Right atrium auricular region (tissue), 2 donors: ENCODE measurements at regions not wholly inside any gene's neighbourhood (a gene's known extent, or its start where the extent isn't known, plus 50 kb on each side); places are given as distances from the start of the nearest gene placed in this dataset.

Source experiments
- DNase-seq: peaks from one replicate; pipeline ENCODE4 v3.0.0-alpha.2; 2019; ENCODE audit warnings: low spot score
- H3K27ac ChIP-seq, 2 donors: fragments of 200-600 bp; sonication (generic); 1 replicate in 1 of 2; 2 replicates in 1 of 2; pipeline ENCODE4 v1.5.1; 2016 to 2019
- H3K27me3 ChIP-seq, 2 donors: fragments of 200-600 bp; sonication (generic); one replicate each; pipeline versions ENCODE4 v1.5.1 to v1.6.0; 2017 to 2019
- H3K36me3 ChIP-seq: fragments of 200-600 bp; sonication (generic); one replicate; pipeline ENCODE4 v1.5.1; 2016
- H3K4me1 ChIP-seq, 2 donors: fragments of 200-600 bp; sonication (generic); one replicate each; pipeline versions ENCODE4 v1.5.1 to v1.6.0; 2017 to 2019
- H3K4me3 ChIP-seq, 2 donors: fragments of 200-600 bp; sonication (generic); 1 replicate in 1 of 2; 2 replicates in 1 of 2; pipeline ENCODE4 v1.5.1; 2017 to 2019; ENCODE audit warnings: mild to moderate bottlenecking in 1 of 2, moderate library complexity in 1 of 2
- H3K9me3 ChIP-seq, 2 donors: fragments of 200-600 bp; sonication (generic); one replicate each; pipeline ENCODE4 v1.5.1; 2019
- CTCF ChIP-seq, 2 donors: fragments of 200-600 bp; sonication (generic); IDR thresholded peaks; one replicate each; pipeline ENCODE4 v1.5.1; 2019; ENCODE audit warnings: antibody characterized with exemption in 2 of 2

- Histone ChIP-seq H3K4me3 (no peak overlapping the region), H3K27me3 (no peaks in the 10 kb centered on the region), H3K9me3 (no peaks in the 10 kb centered on the region), H3K36me3 (no peaks in the 10 kb centered on the region), H3K4me1 (no peaks in the 10 kb centered on the region), H3K27ac (no peak overlapping the region)
- no peak for DNase-seq
- TF ChIP-seq CTCF (IDR thresholded peaks at IDR 0.05), result no peak
Measured at GRCh38 chr13:21228738-21229137, 52.3 kb downstream of the MRPL57 start.

GRCh38 chr13:21229241-21230024 lies 53.0 kb downstream of the MRPL57 start:
- Histone ChIP-seq H3K9me3 (no peaks in the 10 kb centered on the region), H3K27ac (no peak overlapping the region), H3K4me3 (no peak overlapping the region), H3K36me3 (no peaks in the 10 kb centered on the region), H3K27me3 (no peaks in the 10 kb centered on the region), H3K4me1 (no peaks in the 10 kb centered on the region)
- TF ChIP-seq CTCF (IDR thresholded peaks at IDR 0.05), result no peak
- DNase-seq, result no peak

GRCh38 chr13:21230516-21230915 lies 54.1 kb downstream of the MRPL57 start:
- DNase-seq, result no peak
- no peak for TF ChIP-seq CTCF (IDR thresholded peaks at IDR 0.05)
- H3K36me3 ChIP-seq, result no peaks in the 10 kb centered on the region
- no peak overlapping the region for H3K4me3 ChIP-seq
- H3K4me1 ChIP-seq, result no peaks in the 10 kb centered on the region
- H3K27me3 ChIP-seq, result no peaks in the 10 kb centered on the region
- no peaks in the 10 kb centered on the region for H3K9me3 ChIP-seq
- no peak overlapping the region for H3K27ac ChIP-seq

- Histone ChIP-seq H3K4me3 (no peak overlapping the region), H3K9me3 (no peaks in the 10 kb centered on the region), H3K4me1 (no peaks in the 10 kb centered on the region), H3K27me3 (no peaks in the 10 kb centered on the region), H3K36me3 (no peaks in the 10 kb centered on the region), H3K27ac (no peak overlapping the region)
- DNase-seq, result no peak
- TF ChIP-seq CTCF (IDR thresholded peaks at IDR 0.05), result no peak
Measured at GRCh38 chr13:21231426-21231940, 55.0 kb downstream of the MRPL57 start.

- no peaks in the 10 kb centered on the region for H3K36me3 ChIP-seq
- no peak for TF ChIP-seq CTCF (IDR thresholded peaks at IDR 0.05)
- H3K9me3 ChIP-seq, result no peaks in the 10 kb centered on the region
- no peak overlapping the region for H3K27ac ChIP-seq
- peak; percentile 63 for DNase-seq
- no peak overlapping the region for H3K4me3 ChIP-seq
- H3K4me1 ChIP-seq, result no peaks in the 10 kb centered on the region
- H3K27me3 ChIP-seq, result no peaks in the 10 kb centered on the region
Measured at GRCh38 chr13:21232196-21232595, 55.7 kb downstream of the MRPL57 start.

- H3K27ac ChIP-seq, result no peak overlapping the region
- H3K36me3 ChIP-seq, result no peaks in the 10 kb centered on the region
- no peak overlapping the region for H3K4me3 ChIP-seq
- no peaks in the 10 kb centered on the region for H3K4me1 ChIP-seq
- DNase-seq, result no peak
- no peaks in the 10 kb centered on the region for H3K27me3 ChIP-seq
- H3K9me3 ChIP-seq, result no peaks in the 10 kb centered on the region
- no peak for TF ChIP-seq CTCF (IDR thresholded peaks at IDR 0.05)
Measured at GRCh38 chr13:21232599-21232998, 56.1 kb downstream of the MRPL57 start.
